Gastrocnemius medialis (tissue), 4 donors: ENCODE measurements at regions not wholly inside any gene's neighbourhood (a gene's known extent, or its start where the extent isn't known, plus 50 kb on each side); places are given as distances from the start of the nearest gene placed in this dataset.

ENCODE experiments used
- ATAC-seq, 2 donors: fragments of 150-250 bp; one replicate each; pipeline ENCODE4 v1.9.1; 2016
- DNase-seq, 2 donors: peaks; one replicate each; pipeline ENCODE4 v3.0.0-alpha.2; 2019
- H3K27ac ChIP-seq, 4 donors: fragments of 200-600 bp; sonication (generic); 1 replicate in 1 of 4; 2 replicates in 3 of 4; pipeline ENCODE4 v1.5.1; 2016 to 2018; ENCODE audit warnings: mild to moderate bottlenecking in 2 of 4, moderate library complexity in 1 of 4
- H3K27me3 ChIP-seq, 3 donors: fragments of 200-600 bp; sonication (generic) in 2 of 3; 1 replicate in 1 of 3; 2 replicates in 2 of 3; pipeline versions ENCODE4 v1.5.1 to v1.6.0; 2016 to 2019; ENCODE audit warnings: mild to moderate bottlenecking in 1 of 3, moderate library complexity in 1 of 3
- H3K36me3 ChIP-seq, 2 donors: fragments of 200-600 bp; sonication (generic) in 1 of 2; one replicate each; pipeline ENCODE4 v1.5.1; 2017 to 2018
- H3K4me1 ChIP-seq, 2 donors: fragments of 200-600 bp; sonication (generic) in 1 of 2; one replicate each; pipeline ENCODE4 v1.5.1; 2016 to 2017; ENCODE audit warnings: mild to moderate bottlenecking in 2 of 2
- H3K4me3 ChIP-seq, 4 donors: fragments of 200-600 bp; sonication (generic) in 3 of 4; 1 replicate in 1 of 4; 2 replicates in 3 of 4; pipeline ENCODE4 v1.5.1; 2016 to 2019; ENCODE audit warnings: mild to moderate bottlenecking in 2 of 4
- H3K9me3 ChIP-seq, 3 donors: fragments of 200-600 bp; sonication (generic) in 2 of 3; 1 replicate in 1 of 3; 2 replicates in 2 of 3; pipeline ENCODE4 v1.5.1; 2016 to 2019
- CTCF ChIP-seq, 5 experiments: fragments of 450-650 bp in 3 of 5; fragments of 200-600 bp in 2 of 5; sonication (generic) in 2 of 5; IDR thresholded peaks in 4 of 5; conservative IDR thresholded peaks in 1 of 5; 1 replicate in 4 of 5; 2 replicates in 1 of 5; pipeline ENCODE4 v1.5.1; 2016 to 2019; ENCODE audit warnings: antibody characterized with exemption in 5 of 5, mild to moderate bottlenecking in 3 of 5, moderate library complexity in 3 of 5
- POLR2A ChIP-seq, 2 donors: fragments of 450-650 bp; IDR thresholded peaks; one replicate each; pipeline ENCODE4 v1.6.1; 2017; ENCODE audit warnings: antibody characterized with exemption in 2 of 2, mild to moderate bottlenecking in 2 of 2, moderate library complexity in 2 of 2
- in situ Hi-C, 4 donors: fragments of 200-750 bp; cut with MboI; loops; one replicate each; pipeline versions ENCODE4 v1.15.0 to v1.8.0; 2017; ENCODE audit warnings: low sequenced_read_pairs in 4 of 4
- intact Hi-C: fragments of 100-400 bp; cut with DNase I; formaldehyde crosslinking; loops from one replicate; pipeline ENCODE4 v1.15.1; 2023; ENCODE audit warnings: low total_unique reads

- Histone ChIP-seq H3K4me1 (no peaks in the 10 kb centered on the region), H3K27ac (no peak overlapping the region), H3K36me3 (no peaks in the 10 kb centered on the region), H3K4me3 (no peak overlapping the region), H3K9me3 (no peaks in the 10 kb centered on the region), H3K27me3 (no peaks in the 10 kb centered on the region)
- intact Hi-C loops: no loop called here
- DNase-seq (no peak), ATAC-seq (no peak)
- TF ChIP-seq CTCF (IDR thresholded peaks at IDR 0.05 in 4 of 5, conservative IDR thresholded peaks at IDR 0.05 in 1 of 5) (no peak), POLR2A (IDR thresholded peaks at IDR 0.05) (no peak)
- in situ Hi-C loops: no loop called here
Observed at GRCh38 chr22:47653921-47654320, 891.5 kb downstream of the TBC1D22A start.

GRCh38 chr22:47651216-47651987, 889.0 kb downstream of the TBC1D22A start:
- no peak for DNase-seq
- intact Hi-C loops: no loop called here
- in situ Hi-C loops: no loop called here

GRCh38 chr22:47647720-47648119, 885.3 kb downstream of the TBC1D22A start:
- DNase-seq (no peak), ATAC-seq (no peak)
- in situ Hi-C loops (no loop called here), intact Hi-C loops (no loop called here)
- no peak for TF ChIP-seq CTCF (IDR thresholded peaks at IDR 0.05 in 4 of 5, conservative IDR thresholded peaks at IDR 0.05 in 1 of 5)
- TF ChIP-seq POLR2A (IDR thresholded peaks at IDR 0.05): no peak
- H3K36me3 ChIP-seq: no peaks in the 10 kb centered on the region
- no peak overlapping the region for H3K4me3 ChIP-seq
- H3K27me3 ChIP-seq: no peaks in the 10 kb centered on the region
- no peaks in the 10 kb centered on the region for H3K4me1 ChIP-seq
- H3K9me3 ChIP-seq: no peaks in the 10 kb centered on the region
- H3K27ac ChIP-seq: no peak overlapping the region

More at GRCh38 chr22:47651216-47651987, 889.0 kb downstream of the TBC1D22A start:
- Histone ChIP-seq H3K27me3 (no peaks in the 10 kb centered on the region), H3K36me3 (no peaks in the 10 kb centered on the region), H3K9me3 (no peaks in the 10 kb centered on the region), H3K4me3 (no peak overlapping the region), H3K4me1 (no peaks in the 10 kb centered on the region), H3K27ac (no peak overlapping the region)
- ATAC-seq: no peak
- TF ChIP-seq CTCF (IDR thresholded peaks at IDR 0.05 in 4 of 5, conservative IDR thresholded peaks at IDR 0.05 in 1 of 5): no peak
- no peak for TF ChIP-seq POLR2A (IDR thresholded peaks at IDR 0.05)

GRCh38 chr22:47647181-47647580, 884.7 kb downstream of the TBC1D22A start:
- H3K9me3 ChIP-seq: no peaks in the 10 kb centered on the region
- intact Hi-C loops (no loop called here), in situ Hi-C loops (no loop called here)
- no peaks in the 10 kb centered on the region for H3K27me3 ChIP-seq
- H3K4me3 ChIP-seq: no peak overlapping the region
- no peak for TF ChIP-seq CTCF (IDR thresholded peaks at IDR 0.05 in 4 of 5, conservative IDR thresholded peaks at IDR 0.05 in 1 of 5)
- no peak for TF ChIP-seq POLR2A (IDR thresholded peaks at IDR 0.05)
- H3K27ac ChIP-seq: no peak overlapping the region
- DNase-seq: no peak
- no peaks in the 10 kb centered on the region for H3K36me3 ChIP-seq
- H3K4me1 ChIP-seq: no peaks in the 10 kb centered on the region
- ATAC-seq: no peak

DNA sequence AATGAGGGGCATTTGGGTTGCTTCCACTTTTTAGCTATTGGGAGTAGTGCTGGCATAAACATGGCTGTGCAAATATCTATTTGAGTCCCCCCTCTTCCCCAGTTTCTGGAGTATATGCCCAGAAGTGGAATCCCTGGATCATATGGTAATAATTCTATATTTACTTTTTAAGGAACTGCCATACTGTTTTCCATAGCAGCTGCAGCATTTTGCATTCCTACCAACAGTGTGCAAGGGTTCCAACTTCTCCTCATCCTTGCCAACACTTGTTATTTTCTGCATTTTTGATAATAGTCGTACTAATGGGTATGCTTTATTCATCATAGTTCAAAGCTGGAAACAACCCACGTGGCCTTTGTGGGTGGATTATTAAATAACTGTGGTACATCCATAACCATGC, 883.5 kb downstream of the TBC1D22A start:
- Histone ChIP-seq H3K4me3 (no peak overlapping the region), H3K27ac (no peak overlapping the region), H3K4me1 (no peaks in the 10 kb centered on the region), H3K36me3 (no peaks in the 10 kb centered on the region), H3K9me3 (no peaks in the 10 kb centered on the region), H3K27me3 (no peaks in the 10 kb centered on the region)
- in situ Hi-C loops: no loop called here
- ATAC-seq (no peak), DNase-seq (no peak)
- intact Hi-C loops: no loop called here
- TF ChIP-seq CTCF (IDR thresholded peaks at IDR 0.05 in 4 of 5, conservative IDR thresholded peaks at IDR 0.05 in 1 of 5) (no peak), POLR2A (IDR thresholded peaks at IDR 0.05) (no peak)
